Endothelial cell (in vitro differentiated cells): ENCODE measurements at regions not wholly inside any gene's neighbourhood (a gene's known extent, or its start where the extent isn't known, plus 50 kb on each side); places are given as distances from the start of the nearest gene placed in this dataset.

Experiments used
- DNase-seq: peaks from one replicate; pipeline ENCODE4 v3.0.0; 2021; ENCODE audit warnings: low spot score
- H3K27ac Mint-ChIP-seq: one replicate; pipeline ENCODE4 v1.8.0; 2021; ENCODE audit warnings: mixed read lengths, inconsistent platforms; ENCODE audit not compliant: unreplicated experiment
- H3K27me3 Mint-ChIP-seq: one replicate; pipeline ENCODE4 v1.8.0; 2021; ENCODE audit warnings: mild to moderate bottlenecking, moderate library complexity, mixed read lengths, inconsistent platforms; ENCODE audit not compliant: unreplicated experiment
- H3K36me3 Mint-ChIP-seq: one replicate; pipeline ENCODE4 v1.8.0; 2021; ENCODE audit warnings: mild to moderate bottlenecking, low read depth, mixed read lengths, inconsistent platforms; ENCODE audit not compliant: unreplicated experiment
- H3K4me1 Mint-ChIP-seq: one replicate; pipeline ENCODE4 v1.8.0; 2021; ENCODE audit warnings: mild to moderate bottlenecking, mixed read lengths, inconsistent platforms; ENCODE audit not compliant: unreplicated experiment
- H3K4me3 Mint-ChIP-seq: one replicate; pipeline ENCODE4 v1.8.0; 2021; ENCODE audit warnings: mild to moderate bottlenecking, mixed read lengths, inconsistent platforms; ENCODE audit not compliant: unreplicated experiment
- H3K9me3 Mint-ChIP-seq: one replicate; pipeline ENCODE4 v1.8.0; 2021; ENCODE audit warnings: mixed read lengths, inconsistent platforms; ENCODE audit not compliant: unreplicated experiment
- TF ChIP-seq, protein P1 (sequence below): fragments of 200-600 bp; sonication (generic); IDR thresholded peaks from one replicate; pipeline ENCODE4 v1.5.0; 2021; ENCODE audit warnings: antibody characterized with exemption; ENCODE audit not compliant: unreplicated experiment

DNA sequence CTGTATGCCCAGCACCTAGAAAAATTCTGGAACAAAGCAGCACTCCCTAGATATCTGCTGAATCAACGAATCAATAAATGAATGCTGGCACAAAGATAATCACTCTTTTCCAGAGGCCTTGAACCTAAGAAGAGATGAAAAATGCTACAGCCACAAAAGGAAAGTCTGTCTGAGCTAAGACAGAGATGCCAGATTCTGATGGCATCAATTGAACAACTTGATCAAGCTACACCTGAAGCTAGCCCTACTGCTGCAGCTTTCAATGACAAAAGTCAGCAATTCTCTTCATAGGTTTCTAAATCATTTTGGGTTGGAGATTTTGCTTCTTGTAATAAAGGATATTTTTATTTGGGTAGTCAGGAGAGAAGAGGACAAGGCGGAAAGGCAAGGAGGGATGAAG is 305.0 kb upstream of the SULF2 start:
- Mint-ChIP-seq H3K9me3 (no peaks in the 10 kb centered on the region), H3K36me3 (peaks cover 6% of the 10 kb centered on the region), H3K27ac (no peak overlapping the region), H3K27me3 (peaks cover 5% of the 10 kb centered on the region), H3K4me1 (no peaks in the 10 kb centered on the region), H3K4me3 (no peak overlapping the region)
- TF ChIP-seq, protein P1, sequence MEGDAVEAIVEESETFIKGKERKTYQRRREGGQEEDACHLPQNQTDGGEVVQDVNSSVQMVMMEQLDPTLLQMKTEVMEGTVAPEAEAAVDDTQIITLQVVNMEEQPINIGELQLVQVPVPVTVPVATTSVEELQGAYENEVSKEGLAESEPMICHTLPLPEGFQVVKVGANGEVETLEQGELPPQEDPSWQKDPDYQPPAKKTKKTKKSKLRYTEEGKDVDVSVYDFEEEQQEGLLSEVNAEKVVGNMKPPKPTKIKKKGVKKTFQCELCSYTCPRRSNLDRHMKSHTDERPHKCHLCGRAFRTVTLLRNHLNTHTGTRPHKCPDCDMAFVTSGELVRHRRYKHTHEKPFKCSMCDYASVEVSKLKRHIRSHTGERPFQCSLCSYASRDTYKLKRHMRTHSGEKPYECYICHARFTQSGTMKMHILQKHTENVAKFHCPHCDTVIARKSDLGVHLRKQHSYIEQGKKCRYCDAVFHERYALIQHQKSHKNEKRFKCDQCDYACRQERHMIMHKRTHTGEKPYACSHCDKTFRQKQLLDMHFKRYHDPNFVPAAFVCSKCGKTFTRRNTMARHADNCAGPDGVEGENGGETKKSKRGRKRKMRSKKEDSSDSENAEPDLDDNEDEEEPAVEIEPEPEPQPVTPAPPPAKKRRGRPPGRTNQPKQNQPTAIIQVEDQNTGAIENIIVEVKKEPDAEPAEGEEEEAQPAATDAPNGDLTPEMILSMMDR = no peak
- DNase-seq = no peak

DNA sequence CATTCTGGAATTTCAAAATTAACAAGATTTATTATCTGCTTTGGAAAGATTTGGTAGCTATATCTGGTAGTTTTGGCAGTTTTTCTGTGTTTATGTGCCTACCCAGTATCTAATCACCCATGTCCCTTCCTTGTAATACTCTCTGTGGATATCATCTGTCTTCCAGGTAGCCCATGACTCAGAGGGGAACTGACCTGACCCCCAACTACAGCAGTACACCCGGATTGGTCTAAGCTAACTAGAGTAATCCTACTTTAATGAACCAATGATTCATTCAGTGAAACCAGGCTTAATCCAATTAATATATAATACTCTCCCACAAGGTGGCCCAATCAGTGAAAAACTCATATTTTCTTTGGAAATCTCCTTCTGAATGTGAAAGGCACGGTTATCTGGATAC is 295.3 kb upstream of the SULF2 start:
- no peak overlapping the region for H3K4me3 Mint-ChIP-seq
- peaks cover 3% of the 10 kb centered on the region for H3K36me3 Mint-ChIP-seq
- H3K9me3 Mint-ChIP-seq = peaks cover 4% of the 10 kb centered on the region
- no peaks in the 10 kb centered on the region for H3K4me1 Mint-ChIP-seq
- no peak overlapping the region for H3K27ac Mint-ChIP-seq
- peaks cover 2% of the 10 kb centered on the region for H3K27me3 Mint-ChIP-seq
- DNase-seq = no peak
- TF ChIP-seq, protein P1 = no peak

DNA sequence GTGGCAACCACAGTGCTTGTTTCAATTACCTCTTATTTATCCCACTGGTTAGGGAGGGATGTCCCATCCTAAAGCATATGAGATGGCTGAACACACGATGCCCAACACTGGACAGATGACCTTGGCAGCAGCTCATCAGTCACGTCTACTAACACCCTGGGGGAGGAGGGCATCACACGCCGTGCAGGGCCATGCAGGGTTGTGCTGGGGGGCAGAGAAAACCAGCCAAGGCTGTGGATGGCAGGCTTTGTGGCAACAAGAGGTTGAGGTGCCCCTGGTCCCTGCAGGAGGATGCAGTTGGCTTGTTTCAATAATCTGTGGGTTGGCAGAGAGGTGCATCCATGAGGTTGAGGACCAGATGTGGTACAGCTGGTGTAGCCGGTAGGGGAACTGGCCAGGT is 293.7 kb upstream of the SULF2 start:
- peaks cover 3% of the 10 kb centered on the region for H3K36me3 Mint-ChIP-seq
- no peak overlapping the region for H3K4me3 Mint-ChIP-seq
- peaks cover 2% of the 10 kb centered on the region for H3K27me3 Mint-ChIP-seq
- TF ChIP-seq, protein P1 = no peak
- DNase-seq = no peak
- no peak overlapping the region for H3K27ac Mint-ChIP-seq
- H3K9me3 Mint-ChIP-seq = peaks cover 4% of the 10 kb centered on the region
- H3K4me1 Mint-ChIP-seq = no peaks in the 10 kb centered on the region

DNA sequence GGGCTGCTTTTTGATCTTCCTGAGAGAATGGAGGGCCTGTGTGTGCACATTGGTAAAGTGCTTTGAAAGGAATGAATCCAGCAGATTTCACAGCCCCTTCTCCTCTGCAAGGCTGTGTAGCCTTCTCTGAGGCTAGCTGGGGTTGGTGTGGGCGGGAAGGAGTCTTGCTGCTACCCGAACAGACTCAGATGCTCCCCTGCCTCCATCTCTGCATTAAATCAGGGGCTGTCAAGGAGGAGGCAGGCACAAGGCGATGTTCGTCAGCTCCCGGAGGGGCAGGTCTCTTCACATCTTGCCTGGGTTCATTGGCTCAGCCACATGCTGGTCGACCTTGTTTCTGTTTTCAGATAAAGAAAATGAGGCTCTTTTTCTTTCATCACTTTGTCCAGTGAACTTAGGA is 291.5 kb upstream of the SULF2 start:
- Mint-ChIP-seq H3K27me3 (peaks cover 2% of the 10 kb centered on the region), H3K9me3 (no peaks in the 10 kb centered on the region), H3K27ac (no peak overlapping the region), H3K4me3 (no peak overlapping the region), H3K36me3 (no peaks in the 10 kb centered on the region), H3K4me1 (no peaks in the 10 kb centered on the region)
- DNase-seq = no peak
- TF ChIP-seq, protein P1 = no peak

DNA sequence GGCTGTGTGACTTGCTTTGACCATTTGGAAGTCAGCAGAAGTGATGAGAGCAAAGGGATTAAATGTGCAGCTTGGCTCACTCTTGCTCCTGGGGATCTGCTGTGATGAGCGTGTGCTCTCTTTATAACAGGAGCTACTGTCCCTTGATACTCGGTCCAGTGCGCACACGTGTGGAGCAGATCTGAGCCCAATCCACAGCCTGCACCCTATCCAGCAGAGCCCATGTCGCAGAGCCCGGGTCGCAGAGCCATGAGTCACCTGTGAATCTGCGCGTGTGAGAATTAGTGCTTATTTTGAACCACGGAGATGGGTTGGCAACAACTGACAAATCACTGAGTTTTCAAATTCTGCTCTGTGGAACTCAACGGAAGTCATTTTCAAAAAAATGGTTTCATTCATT is 291.0 kb upstream of the SULF2 start:
- DNase-seq = no peak
- H3K27me3 Mint-ChIP-seq = peaks cover 2% of the 10 kb centered on the region
- no peak overlapping the region for H3K27ac Mint-ChIP-seq
- H3K4me3 Mint-ChIP-seq = no peak overlapping the region
- TF ChIP-seq, protein P1 = no peak
- no peaks in the 10 kb centered on the region for H3K4me1 Mint-ChIP-seq
- no peaks in the 10 kb centered on the region for H3K36me3 Mint-ChIP-seq
- no peaks in the 10 kb centered on the region for H3K9me3 Mint-ChIP-seq
